ENCODE measurements at regions not wholly inside any gene's neighbourhood (a gene's known extent, or its start where the extent isn't known, plus 50 kb on each side); places are given as distances from the start of the nearest gene placed in this dataset.

DNA sequence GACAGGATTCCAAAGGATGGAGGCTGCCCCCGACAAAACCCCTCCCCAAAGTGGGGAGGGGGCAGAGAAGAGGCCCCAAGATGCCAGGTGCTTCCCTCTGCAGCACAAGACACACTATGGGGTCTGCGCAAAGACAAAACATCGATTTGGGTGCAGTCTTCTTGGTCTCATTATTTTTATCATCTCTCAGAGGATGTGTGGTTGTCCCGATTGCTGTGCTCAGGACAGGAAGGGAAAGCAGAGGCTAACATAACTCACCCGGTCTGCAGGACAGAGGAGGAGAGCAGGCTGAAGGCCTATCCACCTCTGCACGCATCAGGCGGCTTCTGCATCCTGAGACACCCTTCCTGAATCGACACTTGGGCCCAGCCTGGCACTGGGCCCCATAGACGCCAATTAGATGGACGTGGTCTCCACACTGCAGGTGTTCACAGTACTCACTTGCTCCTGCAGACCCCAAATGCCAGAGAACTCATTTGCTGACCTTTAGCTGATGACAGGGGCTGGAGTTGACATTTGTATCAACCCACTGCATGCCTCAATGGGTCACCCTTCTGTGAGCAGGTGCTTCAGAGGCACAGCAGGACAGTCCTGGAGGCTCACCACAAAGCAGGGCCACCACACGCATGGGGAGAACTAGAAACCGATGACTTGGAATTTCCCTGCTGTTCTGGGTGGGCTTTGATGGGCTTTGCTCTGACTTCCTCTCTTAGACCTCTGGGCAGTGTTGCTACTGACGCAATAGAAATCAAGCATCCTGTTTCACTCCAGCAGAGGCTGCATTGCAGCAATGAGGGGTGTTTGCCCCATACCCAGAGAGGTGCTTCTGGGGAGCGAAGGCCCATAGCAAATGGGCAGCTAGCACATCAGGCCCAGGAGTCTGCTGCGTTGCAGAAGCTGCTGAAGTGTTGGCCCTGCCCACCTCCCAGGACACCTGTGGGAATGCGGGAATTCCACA lies 96.3 kb upstream of the ENPP6 start:
- no peak for TF ChIP-seq CTCF (IDR thresholded peaks at IDR 0.05)
- TF ChIP-seq POLR2A (IDR thresholded peaks at IDR 0.05): peak in 1 of 4 donors; percentile 7
- peak; percentile 7 to 68 for ATAC-seq (ENCODE audit: low FRiP score in 2 of 2)
- H3K4me3 ChIP-seq: no peak overlapping the region
- H3K9me3 ChIP-seq: no peaks in the 10 kb centered on the region
- peaks cover 0 to 14% (median 7%) of the 10 kb centered on the region in 4 donors for H3K4me1 ChIP-seq
- H3K27me3 ChIP-seq: no peaks in the 10 kb centered on the region
- H3K27ac ChIP-seq: peak overlapping the region in 2 of 4 donors; percentile 19 to 28
- peak in 1 of 2 donors; percentile 44 for DNase-seq
- H3K36me3 ChIP-seq: no peaks in the 10 kb centered on the region
- WGBS, 2 donors: 79 to 91% methylated on average over 9 to 16 of the region's 16 CpGs

DNA sequence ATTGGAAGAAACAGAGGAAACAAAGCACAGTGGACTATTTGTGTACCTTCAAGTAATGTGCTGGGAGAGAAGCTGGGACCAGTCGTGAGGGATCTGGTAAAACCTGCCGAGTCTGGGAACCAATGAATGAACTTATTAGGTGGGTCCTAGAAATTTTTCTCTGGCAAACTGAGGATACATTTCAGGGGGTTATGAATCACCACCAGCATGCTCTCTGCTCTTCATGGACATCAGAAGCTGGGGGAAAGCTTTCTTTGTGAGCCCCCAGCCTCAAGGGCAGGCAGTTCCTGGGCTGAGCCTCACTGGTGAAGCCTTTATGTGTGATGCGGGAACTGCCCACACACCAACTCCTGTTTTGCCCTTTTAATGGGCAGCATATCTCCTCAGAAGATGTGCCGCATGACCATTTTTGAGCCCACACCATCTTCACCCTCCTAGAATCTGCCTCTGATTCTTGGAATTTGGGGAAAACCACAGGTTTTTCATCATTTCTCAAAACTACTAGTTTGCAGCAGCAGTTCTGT lies 95.4 kb upstream of the ENPP6 start:
- WGBS, 2 donors: 92 to 97% methylated on average over 4 of the region's 4 CpGs
- TF ChIP-seq EP300 (IDR thresholded peaks at IDR 0.05) (no peak), POLR2A (IDR thresholded peaks at IDR 0.05) (no peak), CTCF (IDR thresholded peaks at IDR 0.05) (no peak), POLR2AphosphoS5 (IDR thresholded peaks at IDR 0.05) (no peak)
- Histone ChIP-seq H3K27me3 (no peaks in the 10 kb centered on the region), H3K27ac (no peak overlapping the region), H3K4me3 (no peak overlapping the region), H3K36me3 (no peaks in the 10 kb centered on the region), H3K9me3 (no peaks in the 10 kb centered on the region), H3K4me1 (peaks cover 0 to 14% (median 7%) of the 10 kb centered on the region in 4 donors)
- ATAC-seq (ENCODE audit: low FRiP score in 2 of 2): no peak
- DNase-seq: no peak

GRCh38 chr4:184312126-184312525 lies 94.5 kb upstream of the ENPP6 start:
- no peaks in the 10 kb centered on the region for H3K36me3 ChIP-seq
- DNase-seq: no peak
- 95 to 97% methylated on average over 3 of the region's 3 CpGs for WGBS, 2 donors
- H3K9me3 ChIP-seq: no peaks in the 10 kb centered on the region
- no peak for ATAC-seq (ENCODE audit: low FRiP score in 2 of 2)
- TF ChIP-seq EP300 (IDR thresholded peaks at IDR 0.05): no peak
- TF ChIP-seq POLR2AphosphoS5 (IDR thresholded peaks at IDR 0.05): no peak
- no peak for TF ChIP-seq CTCF (IDR thresholded peaks at IDR 0.05)
- TF ChIP-seq POLR2A (IDR thresholded peaks at IDR 0.05): no peak
- H3K27me3 ChIP-seq: no peaks in the 10 kb centered on the region
- peaks cover 0 to 10% (median 5%) of the 10 kb centered on the region in 4 donors for H3K4me1 ChIP-seq
- no peak overlapping the region for H3K27ac ChIP-seq
- H3K4me3 ChIP-seq: no peak overlapping the region

DNA sequence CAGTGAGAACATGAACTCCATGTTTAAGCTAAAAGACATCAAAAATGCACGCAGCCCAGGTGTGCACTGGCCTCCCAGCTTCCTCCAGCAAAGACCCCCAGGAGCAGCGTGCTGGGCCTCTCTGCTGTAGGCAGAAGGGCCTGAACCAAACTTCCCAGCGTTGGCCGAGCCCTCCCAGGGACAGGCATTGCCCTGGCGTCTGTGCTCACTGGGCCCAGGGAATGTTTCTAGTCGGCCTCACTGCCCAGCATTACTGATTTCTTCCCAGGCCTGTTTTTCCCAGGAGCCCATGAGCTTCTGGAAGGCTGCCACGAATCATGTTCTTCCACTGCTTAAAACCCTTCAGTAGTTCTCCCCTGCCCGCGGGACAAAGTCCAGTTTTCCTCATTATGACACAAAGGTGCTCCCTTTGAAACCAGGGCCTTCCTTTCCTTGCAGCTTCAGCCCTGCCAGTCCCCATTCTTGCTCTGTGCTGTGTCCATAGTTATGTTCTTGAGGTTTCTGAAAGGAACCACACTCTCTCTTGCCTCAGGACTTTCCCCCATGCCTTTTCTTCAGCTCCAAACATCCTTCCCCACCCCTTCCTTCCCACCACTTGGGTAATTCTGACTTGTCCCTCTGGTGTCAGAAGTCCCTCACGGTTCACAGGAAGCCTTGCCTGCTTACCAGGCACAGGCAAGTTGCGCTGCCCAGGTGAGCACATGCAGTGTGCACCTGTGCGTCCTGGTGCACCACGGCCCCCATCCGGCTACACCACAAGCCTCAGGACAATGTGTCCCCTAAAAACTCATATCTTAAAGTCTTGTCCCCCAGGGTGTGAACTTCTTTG lies 93.4 kb upstream of the ENPP6 start:
- no peak overlapping the region for H3K4me3 ChIP-seq
- ATAC-seq (ENCODE audit: low FRiP score in 2 of 2): no peak
- no peaks in the 10 kb centered on the region for H3K36me3 ChIP-seq
- H3K9me3 ChIP-seq: no peaks in the 10 kb centered on the region
- peak overlapping the region in 1 of 4 donors; percentile 11 for H3K27ac ChIP-seq
- peak in 1 of 2 donors; percentile 42 for DNase-seq
- no peaks in the 10 kb centered on the region for H3K27me3 ChIP-seq
- TF ChIP-seq POLR2AphosphoS5 (IDR thresholded peaks at IDR 0.05): no peak
- no peak for TF ChIP-seq CTCF (IDR thresholded peaks at IDR 0.05)
- no peak for TF ChIP-seq EP300 (IDR thresholded peaks at IDR 0.05)
- no peak for TF ChIP-seq POLR2A (IDR thresholded peaks at IDR 0.05)
- 71 to 83% methylated on average over 13 to 14 of the region's 14 CpGs for WGBS, 2 donors
- H3K4me1 ChIP-seq: peaks cover 0 to 10% (median 5%) of the 10 kb centered on the region in 4 donors
